ENCODE measurements at regions not wholly inside any gene's neighbourhood (a gene's known extent, or its start where the extent isn't known, plus 50 kb on each side); places are given as distances from the start of the nearest gene placed in this dataset.
A peak's percentile ranks its signal among the peaks of the same experiment; 100 is the strongest.

DNA sequence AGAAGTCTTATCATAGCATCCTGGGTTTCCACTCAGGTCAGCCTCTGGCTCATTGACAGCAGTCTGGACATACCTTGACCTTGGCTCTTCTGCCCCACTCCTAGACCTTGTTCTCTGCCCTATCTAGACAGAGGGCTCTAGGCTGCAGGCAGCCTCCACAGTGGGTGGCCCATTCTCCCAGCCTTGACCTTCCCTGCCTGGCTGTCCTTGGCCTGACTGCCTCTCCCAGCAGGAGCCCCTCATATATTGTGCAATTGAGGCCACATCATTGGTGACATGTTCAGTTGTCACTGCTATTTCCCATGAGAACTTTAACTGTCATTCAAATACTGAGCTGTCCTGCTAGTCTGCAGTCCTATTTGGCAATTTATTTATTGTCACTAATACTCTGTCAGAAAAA is 503.4 kb downstream of the PLXNA4 start:
- DNase-seq, result no peak

DNA sequence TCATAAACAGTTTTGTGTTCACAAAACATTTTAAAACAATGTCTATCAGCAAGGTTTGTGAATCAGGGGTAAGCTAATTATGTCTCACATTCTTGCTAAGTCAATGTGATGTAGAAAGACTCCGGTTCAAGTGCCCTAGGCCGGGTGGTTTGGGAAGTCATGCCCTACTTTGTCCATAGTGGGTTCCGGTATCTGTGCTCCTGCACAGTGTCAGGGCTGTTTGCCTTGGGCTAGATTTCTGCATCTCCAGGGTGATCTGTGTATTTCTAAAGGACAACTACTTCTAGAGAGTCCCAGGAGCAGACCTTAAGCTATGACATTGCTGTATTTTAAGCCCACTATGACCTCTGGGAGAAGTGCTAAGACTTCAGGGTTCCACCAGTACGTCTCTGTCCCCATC is 504.1 kb downstream of the PLXNA4 start:
- DNase-seq, result no peak

DNA sequence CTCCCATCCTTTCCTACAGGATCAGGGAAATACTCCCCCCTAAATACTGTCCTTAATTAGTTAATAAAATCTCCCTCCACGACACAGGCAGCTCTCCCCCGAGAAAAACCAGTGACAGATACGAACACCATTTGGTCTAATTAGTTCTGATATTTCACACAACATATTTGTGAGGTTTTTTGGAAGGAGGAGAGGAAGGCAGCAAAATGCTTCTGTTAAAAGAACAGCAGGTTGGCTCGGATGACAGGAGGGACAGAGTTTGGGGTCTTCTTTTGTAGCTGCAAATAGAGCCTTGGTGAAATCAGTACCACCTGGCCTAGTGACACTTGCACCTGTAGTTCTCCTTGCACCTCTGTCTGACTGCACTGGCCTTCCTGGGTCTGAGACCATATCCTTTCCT is 507.0 kb downstream of the PLXNA4 start:
- no peak for DNase-seq

DNA sequence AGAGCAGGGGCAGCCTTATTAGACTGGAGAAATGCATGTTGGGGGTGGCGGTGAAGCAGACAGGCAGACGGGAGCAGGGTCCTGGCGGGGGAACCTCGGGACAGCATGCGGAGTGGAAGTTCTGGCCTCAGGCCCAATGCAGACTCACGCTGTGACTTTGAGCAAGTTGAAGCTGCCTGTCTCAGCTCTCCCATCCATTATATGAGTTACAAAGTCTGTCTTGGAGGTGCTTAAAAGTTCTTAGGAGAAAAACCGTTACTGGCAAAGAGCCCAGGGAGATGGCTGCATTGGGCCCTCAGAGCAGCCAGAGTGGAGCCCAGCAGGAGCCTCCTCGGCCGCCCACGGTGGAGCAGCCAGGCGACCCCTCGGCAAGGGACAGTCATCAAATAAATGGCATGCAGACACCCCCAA is 509.5 kb downstream of the PLXNA4 start:
- DNase-seq, result peak; percentile 38

DNA sequence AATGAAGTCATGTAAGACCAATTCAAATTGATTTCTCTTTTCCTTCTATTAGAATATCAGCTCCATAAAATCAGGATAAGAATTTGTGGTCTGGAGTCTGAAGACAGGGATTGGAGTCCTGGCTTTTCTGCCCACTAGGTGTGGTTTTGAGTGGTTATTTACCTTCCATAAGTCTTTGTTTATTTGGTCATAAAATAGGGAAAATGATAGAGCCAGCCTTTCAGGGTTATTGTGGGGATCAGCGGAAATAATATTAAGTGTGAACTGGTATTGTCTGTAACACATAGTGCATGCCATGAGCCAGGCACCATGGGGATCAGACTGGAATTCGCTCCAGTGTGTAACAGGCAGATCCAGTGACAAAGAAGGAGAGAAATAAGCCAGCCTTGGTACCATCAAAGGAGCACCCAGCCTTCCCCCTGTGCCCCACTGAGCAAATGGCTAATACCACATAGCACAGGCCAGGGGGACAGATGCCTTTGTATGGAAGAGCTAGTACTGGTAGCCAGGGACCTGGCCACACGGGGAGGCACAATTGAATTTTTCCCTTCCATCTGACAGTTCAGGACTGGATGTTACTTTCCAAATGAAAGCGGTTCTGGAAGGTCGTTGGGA is 509.7 kb upstream of the PODXL start:
- no peak for DNase-seq

DNA sequence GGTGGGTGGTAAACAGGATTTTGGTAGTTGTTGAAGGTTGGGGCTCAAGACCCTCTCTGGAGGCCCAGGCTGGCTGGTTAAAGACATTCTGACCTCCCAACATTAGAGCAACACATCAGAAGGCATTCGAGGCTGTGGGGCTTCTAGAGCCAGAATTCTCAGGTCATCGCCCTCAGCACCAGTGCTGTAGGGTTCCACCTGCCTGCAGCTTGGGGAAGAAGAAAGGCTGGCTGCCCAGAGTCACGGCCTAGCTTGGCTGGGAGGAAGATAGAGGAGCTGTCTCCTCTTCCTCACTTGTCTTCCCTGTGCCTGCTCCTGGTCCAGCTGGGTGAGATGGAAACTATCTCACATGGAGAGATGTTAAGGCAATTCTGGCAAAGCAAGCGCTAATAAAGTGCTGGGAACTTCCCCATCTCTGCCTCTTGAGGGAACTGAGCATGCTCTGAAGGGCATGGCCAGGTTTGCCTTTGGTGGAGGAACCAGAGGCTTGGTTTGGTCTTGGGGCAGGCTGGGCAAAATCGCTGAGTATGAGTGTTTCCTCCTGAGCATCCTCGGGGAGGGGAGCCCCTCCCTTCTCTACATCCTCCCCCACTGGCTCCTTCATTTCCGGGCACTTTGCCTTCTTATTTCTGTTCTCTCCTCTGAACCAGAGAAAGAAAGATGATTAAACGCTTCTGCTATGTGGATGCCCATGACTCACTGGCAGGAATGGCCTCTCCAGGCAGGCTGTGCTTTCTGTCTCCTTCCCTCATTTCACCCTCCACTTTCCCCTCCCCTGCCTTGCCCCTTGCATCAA is 509.0 kb upstream of the PODXL start:
- DNase-seq, result peak; percentile 97

DNA sequence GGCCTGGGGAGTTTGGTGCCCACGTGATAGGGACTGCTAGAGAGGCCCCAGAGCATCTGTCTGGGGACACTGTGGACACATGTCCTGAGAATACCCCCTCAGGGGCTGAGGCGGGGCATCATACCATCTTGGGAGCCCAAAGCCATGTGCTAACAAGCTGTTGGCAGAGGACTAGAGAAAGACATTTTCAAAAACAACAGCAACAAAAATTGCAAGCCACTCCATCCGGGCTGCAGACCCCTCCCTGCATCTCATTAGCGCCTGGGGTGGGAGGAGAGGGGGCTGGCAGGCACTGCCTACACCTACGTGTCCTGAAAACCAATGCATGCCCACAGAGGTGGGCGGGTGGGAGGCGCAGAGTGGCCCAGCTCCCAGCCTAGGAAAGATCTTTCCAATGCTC is 507.4 kb upstream of the PODXL start:
- DNase-seq, result no peak

DNA sequence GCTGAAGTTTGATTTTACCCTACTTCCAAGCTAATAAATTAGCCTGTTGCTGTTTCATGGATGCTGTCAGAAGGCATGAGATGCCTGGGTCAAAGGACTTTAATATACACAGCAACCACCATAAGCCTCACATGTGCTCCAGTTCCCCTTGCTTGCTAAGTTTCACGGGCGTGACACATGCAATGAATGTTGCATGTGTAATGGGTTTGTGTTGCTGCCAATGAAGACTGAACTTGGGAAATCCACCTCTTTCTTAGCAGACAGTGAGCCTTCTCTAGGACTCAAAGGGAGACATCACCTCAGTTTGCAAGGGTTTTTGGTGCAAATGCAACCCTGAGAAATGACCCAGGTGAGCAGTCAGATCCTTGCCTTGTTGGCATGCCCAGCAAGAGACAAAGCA is 505.5 kb upstream of the PODXL start:
- no peak for DNase-seq

DNA sequence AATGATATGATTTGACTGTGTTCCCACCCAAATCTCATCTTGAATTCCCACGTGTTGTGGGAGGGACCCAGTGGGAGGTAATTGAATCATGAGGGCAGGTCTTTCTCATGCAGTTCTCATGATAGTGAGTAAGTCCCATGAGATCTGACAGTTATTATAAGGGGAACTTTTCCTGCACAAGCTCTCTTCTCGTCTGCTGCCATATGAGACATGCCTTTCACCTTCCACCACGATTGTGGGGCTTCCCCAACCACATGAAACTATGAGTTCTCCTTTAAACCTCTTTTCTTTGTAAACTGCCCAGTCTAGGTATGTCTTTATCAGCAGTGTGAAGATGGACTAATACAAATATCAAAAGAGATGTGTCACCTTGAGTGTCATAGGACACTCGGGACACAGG is 502.7 kb upstream of the PODXL start:
- DNase-seq, result no peak

DNA sequence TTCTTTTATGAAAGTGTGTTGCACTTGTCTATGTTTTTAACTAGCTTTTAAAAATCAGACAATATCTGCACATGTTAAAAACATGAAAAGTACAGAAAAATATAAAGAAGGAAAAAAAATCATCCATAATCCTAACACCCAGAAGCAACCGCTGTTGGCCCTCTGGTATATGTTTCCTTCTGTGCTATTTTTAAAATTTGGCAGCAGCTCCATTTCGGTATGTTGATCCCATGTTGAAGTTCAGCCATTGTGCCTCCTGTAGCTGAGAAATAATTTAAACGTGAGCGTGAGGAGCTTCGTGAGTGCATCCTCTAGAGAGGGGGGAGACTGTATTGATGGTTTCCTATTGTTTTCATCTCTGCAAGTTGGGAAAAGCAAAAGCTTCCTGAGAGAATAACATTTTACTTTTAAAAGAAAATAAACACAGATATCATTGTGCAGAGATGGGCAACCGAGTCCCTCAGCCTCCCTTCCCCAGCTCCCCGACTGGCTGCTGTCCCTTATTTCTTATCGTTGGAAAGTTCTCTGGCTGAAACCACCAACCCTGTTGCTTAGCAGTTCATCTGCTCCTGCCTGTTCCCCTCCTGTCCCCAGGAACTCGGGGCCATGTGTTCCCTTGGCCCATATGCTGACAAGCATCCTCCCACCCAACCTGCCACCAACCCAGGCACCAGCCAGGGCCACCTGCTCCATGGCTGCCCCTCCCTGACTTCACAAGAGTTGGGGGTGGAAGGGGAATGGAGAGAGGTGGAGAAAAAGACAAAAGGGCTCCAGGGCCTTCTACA is 499.1 kb upstream of the PODXL start:
- no peak for DNase-seq

DNA sequence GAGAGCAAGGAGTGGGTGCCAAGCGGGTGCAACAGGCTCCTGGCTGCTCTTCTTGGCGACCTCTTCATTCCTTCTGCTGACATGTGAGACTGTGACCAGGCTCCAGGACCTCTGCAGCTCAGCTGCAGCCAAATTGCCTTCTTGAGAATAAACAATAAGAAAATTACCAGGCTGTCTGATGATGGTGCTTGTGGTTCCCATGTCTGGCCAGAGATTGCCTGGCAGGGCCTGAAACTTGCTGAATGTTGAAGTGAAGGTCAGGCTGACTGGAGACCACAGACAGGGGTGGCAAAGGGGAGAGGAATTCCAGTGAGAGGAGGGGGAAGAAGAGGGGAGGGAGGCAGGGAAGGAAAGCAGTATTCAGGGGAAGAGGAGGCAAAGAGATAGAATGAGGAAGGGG is 497.4 kb upstream of the PODXL start:
- DNase-seq, result no peak

DNA sequence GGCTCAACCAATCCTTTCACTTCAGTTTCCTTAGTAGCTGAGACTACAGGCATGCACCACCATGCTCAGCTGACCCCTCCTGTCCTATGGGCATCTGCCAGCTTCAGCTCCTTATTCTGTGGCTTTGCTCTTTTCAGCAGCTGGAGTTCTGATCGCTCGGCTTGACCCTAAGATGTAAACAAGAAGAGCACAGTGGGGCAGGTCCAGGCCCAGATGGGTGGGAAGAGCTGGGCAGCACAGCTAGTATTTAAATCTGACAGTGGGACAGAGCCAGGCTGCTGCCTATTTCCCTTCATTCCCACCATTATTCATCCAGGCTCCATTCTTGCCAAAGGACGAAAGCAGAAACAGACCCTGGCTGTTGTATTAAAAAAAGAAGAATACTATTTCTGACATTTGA is 494.9 kb upstream of the PODXL start:
- no peak for DNase-seq

DNA sequence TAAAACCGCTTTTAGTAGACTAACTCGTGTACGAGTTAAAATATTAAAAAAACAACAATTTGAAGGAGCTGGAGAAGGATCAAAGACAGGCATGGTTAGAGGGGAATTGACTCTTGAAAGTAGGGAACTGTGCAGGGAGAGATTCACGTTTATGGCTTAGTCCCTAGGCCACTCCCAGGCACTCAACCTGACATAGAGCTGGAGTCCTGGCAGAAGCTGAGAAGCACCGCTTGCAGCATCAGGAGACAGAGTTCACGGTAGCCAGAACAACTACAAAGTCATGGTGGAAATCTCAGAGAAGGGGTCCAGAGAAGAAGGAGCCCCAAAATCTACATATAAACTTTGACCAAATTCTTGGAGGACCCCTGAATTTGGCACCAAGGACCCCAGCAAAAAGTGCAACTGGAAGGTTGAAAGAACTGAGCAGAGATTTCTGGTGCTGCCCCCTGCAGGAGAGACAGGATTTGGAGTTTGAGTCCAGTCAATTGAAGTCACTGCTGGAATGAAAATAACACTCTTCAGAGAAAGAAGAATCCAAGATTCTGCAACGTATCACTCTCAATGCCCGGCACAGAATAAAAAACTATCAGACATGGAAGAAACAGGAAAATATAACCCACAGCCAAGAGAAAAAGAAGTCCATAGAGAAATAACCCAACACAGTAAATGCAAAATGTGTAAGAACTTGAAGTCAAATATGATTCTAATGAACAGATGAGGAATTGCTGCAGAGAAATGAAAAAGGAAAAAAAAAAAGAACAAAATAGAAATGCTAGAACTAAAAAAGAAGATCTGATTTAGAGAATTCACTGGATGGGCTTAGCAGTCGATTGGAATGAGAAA is 493.3 kb upstream of the PODXL start:
- peak; percentile 38 for DNase-seq

DNA sequence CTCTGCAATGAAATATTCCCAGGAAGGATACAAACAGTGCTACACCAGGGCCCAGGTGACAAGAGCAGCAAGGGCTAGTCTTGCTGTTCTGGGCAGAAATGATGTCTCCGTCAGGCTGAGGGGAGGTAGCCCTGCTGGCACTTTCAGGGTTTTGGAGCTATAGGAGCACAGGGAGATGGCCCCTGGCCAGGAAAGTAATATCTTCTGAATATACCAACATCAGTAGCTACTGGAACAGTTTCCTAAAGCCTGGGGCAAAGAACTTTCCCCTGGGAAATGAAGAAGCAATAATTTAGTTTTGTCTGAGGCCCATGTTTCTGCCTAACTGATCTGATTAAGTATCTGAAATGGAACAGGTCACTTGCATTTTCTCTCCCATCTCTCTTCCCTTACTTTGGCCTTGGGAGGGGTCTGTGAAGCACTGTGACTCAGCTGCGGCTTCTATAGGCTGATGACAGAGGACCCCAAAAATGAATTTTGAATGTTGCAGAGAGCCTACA is 489.1 kb upstream of the PODXL start:
- DNase-seq, result no peak

DNA sequence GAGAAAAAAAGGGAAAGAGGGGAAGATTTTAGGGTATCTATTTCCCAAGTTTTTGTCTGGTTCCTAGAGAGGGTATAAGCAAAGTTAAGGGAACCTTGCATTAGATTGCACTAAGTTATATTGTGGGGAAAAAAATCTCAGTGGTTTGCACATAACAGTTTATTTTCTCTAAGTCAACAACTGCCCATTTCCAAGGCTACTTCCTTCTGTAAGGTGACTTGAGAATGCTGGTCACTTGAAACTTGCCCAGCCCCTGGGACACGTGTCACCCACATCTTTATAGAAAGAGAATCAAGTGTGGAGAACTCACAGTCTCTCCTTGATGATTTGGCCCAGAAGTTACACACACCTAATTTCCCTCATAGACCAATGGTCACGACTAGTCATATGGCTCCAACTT is 488.6 kb upstream of the PODXL start:
- no peak for DNase-seq

DNA sequence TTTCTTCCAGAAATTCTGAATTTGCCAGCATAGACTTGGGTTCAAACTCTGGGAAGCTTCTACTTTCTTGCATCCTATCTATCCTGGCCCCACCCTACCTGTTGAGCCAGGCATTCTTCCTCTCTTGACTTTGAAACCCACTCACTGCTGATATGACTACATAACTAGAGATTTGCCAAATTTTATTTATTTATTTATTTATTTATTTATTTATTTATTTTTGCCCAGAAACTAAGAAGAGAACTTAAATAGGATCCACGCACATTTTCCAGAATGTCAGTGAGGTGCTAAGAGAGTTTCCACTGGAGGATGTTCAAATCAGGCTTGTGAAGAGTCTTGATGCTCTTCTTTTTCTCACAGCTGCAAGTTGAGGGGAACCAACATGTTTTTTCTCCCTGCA is 487.8 kb upstream of the PODXL start:
- no peak for DNase-seq

DNA sequence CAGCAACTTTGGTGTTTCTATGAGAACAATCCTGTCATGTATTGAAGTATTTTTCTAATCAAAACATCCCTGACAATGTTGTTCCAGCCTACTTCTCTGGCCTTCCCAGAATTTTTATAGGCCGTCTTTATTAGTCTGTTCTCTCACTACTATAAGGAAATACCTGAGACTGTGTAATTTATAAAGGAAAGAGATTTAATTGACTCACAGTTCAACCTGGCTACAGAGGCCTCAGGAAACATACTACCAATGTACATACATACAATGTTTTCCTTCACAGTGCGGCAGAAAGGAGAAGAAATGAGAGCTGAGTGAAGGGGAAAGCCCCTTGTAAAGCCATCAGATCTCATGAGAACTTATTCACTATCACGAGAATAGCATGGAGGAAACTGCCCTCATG is 484.7 kb upstream of the PODXL start:
- DNase-seq, result no peak

DNA sequence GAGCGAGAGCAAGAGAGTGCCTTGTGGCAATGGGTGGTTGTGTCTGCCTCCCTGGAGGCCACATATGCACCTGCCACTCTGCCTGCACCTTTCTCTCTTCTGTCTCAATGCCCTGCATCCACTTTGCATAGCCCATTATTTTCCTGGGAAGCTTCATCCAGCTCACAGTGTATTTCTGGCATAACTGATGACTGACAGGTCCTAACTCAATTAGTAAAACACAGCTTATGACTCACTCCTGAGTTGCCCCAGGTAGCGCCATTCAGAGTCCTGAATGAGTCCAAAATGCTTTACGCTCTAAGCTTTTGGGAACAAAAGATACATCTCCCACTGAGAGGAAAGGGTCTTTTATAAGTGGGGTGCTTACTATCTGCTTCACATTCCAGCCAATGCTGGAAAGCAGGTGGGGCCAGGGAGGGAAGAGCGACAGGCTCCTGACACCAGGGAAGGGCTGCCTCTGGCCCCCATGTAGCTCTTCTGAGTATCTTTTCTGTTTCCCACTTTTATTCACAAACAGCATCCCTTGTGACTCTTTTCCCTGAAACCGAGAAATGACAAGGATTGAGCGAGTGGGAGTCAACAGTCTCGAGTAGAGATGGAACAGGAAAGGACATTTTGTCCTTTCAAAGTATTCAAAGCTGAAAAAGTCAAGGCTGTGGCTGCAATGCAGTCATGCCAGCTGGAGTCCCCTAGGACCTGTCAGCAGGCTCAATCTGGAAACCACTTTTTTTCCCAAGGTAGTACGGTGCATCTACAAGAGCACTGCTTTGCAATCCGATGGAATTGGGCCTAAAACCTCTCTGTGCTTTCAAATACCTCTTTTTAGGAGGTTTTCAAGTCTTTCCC is 479.3 kb upstream of the PODXL start:
- no peak for DNase-seq

DNA sequence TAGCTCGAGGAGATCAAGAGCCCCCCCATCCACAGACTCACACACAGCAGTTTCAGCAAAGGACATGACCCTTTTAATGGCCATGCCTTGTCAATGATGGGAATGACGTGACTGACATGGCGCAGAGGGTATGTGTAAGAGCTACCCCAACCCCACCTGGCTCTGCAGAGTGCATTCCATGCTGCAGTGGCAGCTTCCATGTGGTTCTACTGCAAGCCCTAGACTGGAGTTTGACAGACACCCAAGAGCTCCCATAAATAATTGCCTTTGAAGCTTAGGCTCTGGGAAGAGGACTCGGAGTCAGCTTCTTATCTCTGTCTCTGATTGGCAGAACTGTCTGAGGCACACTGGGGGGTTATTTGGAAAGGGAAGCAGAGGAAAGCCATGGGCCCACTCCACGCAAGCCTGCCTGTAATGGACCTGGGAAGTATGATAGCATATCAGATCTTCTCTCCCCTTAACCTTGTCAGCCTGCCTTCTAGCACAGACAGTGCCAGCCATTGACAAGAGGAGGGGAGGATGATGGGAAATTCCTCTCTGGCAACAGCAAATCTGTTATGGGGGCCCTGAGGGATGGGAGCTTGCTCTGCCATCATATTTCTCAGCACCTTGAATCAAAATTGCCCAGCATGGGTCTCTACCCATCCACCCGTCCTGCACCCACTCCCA is 478.5 kb upstream of the PODXL start:
- no peak for DNase-seq

DNA sequence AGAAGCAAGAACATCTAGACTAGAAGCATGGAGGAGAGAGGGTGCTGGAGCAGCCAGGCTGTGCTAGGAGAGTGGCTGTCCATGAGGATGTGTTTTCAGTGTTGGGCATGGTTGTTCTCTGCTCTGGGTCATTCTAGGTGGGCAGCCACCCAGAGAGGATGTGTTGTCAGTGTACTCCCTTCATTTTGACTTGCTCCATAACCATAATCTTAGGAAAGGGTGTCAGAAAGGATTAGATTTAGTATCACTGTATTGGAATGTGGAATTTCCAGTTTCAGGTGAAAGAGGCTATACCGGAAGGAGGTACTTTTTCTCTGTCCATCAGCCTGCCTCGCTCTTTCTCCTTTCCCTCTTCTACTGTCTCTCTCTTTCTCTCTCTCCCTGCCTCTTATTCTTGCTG is 474.5 kb upstream of the PODXL start:
- DNase-seq, result no peak

DNA sequence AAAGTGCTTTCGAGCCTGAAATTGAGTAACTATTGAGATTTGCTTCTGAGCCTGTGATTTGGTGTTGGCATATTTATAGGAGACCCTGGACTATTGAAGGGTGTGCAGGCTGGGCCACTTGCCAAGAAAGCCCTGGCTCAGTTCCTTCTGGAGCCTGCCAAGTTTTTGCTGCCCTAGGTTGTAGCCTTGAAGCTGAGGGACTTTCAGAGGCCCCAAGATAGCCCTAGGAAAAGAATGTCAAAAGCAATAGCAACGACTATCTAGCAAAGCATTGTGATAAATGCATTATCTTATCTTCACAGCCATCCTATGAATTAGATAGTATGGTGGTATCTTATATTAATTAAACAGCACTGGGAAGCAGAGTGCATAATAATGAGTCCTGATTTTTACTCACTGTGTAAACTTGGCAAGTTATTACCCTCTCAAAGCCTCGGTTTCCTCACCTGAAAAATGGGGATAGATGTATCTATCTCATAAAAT is 473.7 kb upstream of the PODXL start:
- DNase-seq, result no peak

Data from EL (cell line).